Endothelial cell of umbilical vein (primary cell): ENCODE measurements at regions not wholly inside any gene's neighbourhood (a gene's known extent, or its start where the extent isn't known, plus 50 kb on each side); places are given as distances from the start of the nearest gene placed in this dataset.

Source experiments
- CTCF ChIP-seq, 2 donors: IDR thresholded peaks; 1 replicate in 1 of 2; 2 replicates in 1 of 2; pipeline ENCODE4 v1.5.1; 2011; ENCODE audit warnings: low read length in 2 of 2, mild to moderate bottlenecking in 2 of 2, moderate library complexity in 2 of 2, control low read depth in 1 of 2, inconsistent platforms in 1 of 2, low read depth in 1 of 2; ENCODE audit not compliant: insufficient read depth in 1 of 2; ENCODE audit errors: extremely low read depth in 1 of 2
- EZH2 ChIP-seq: IDR thresholded peaks from 2 replicates; pipeline ENCODE4 v1.6.1; 2012; ENCODE audit warnings: borderline replicate concordance, low read depth, mild to moderate bottlenecking, moderate library complexity, low read length, inconsistent platforms; ENCODE audit not compliant: severe bottlenecking
- FOS ChIP-seq: IDR thresholded peaks from 2 replicates; pipeline ENCODE4 v1.6.1; 2011; ENCODE audit warnings: mild to moderate bottlenecking, low read length, moderate library complexity, borderline replicate concordance; ENCODE audit not compliant: insufficient read depth
- GATA2 ChIP-seq: IDR thresholded peaks from 2 replicates; pipeline ENCODE4 v1.7.0; 2011; ENCODE audit warnings: low read depth, mild to moderate bottlenecking, moderate library complexity, mixed read lengths, low read length; ENCODE audit not compliant: insufficient read length, insufficient read depth
- JUN ChIP-seq: IDR thresholded peaks from 2 replicates; pipeline ENCODE4 v1.6.1; 2011; ENCODE audit warnings: borderline replicate concordance, low read depth; ENCODE audit not compliant: insufficient read length, insufficient read depth
- MAX ChIP-seq: IDR thresholded peaks from 2 replicates; pipeline ENCODE4 v1.6.1; 2011; ENCODE audit not compliant: insufficient read depth, insufficient read length
- MYC ChIP-seq: IDR thresholded peaks from one replicate; pipeline ENCODE4 v1.6.1; 2011; ENCODE audit warnings: mild to moderate bottlenecking, low read depth, low read length
- POLR2A ChIP-seq: IDR thresholded peaks from 2 replicates; pipeline ENCODE4 v1.6.1; 2012; ENCODE audit warnings: low read depth, mild to moderate bottlenecking, control low read depth, low read length
- POLR2AphosphoS5 ChIP-seq: IDR thresholded peaks from 2 replicates; pipeline ENCODE4 v1.6.1; 2012; ENCODE audit warnings: low read depth, mild to moderate bottlenecking, control low read depth, low read length, moderate library complexity; ENCODE audit not compliant: insufficient read depth

- no peak for TF ChIP-seq MYC
- TF ChIP-seq CTCF (IDR thresholded peaks at IDR 0.05; ENCODE audit: extremely low read depth in 1 of 2, insufficient read depth in 1 of 2, low read depth in 1 of 2, low read length in 2 of 2) = no peak
- no peak for TF ChIP-seq POLR2A
- no peak for TF ChIP-seq POLR2AphosphoS5
- no peak for TF ChIP-seq EZH2
- no peak for TF ChIP-seq JUN
- TF ChIP-seq FOS = no peak
- no peak for TF ChIP-seq GATA2
- no peak for TF ChIP-seq MAX
Measured at GRCh38 chrX:40855932-40856515, 120.7 kb upstream of the MED14 start.
